HG03139 (cell line): ENCODE measurements at regions not wholly inside any gene's neighbourhood (a gene's known extent, or its start where the extent isn't known, plus 50 kb on each side); places are given as distances from the start of the nearest gene placed in this dataset.

Experiments used
- ATAC-seq: cut with Tn5 transposase; IDR thresholded peaks from one replicate; pipeline ENCODE4 v1.9.1; 2021; ENCODE audit not compliant: unreplicated experiment

- ATAC-seq = no peak
These were observed 555.3 kb upstream of the FTMT start for GRCh38 chr5:121296356-121296755.

GRCh38 chr5:121299153-121299552 is 552.5 kb upstream of the FTMT start:
- no peak for ATAC-seq

GRCh38 chr5:121304838-121305237 is 546.8 kb upstream of the FTMT start:
- ATAC-seq = no peak

GRCh38 chr5:121313886-121314285 is 537.8 kb upstream of the FTMT start:
- ATAC-seq = no peak

- ATAC-seq = no peak
These were observed 535.9 kb upstream of the FTMT start for GRCh38 chr5:121315786-121316185.

- no peak for ATAC-seq
These were observed 532.4 kb upstream of the FTMT start for GRCh38 chr5:121319292-121319691.

GRCh38 chr5:121325930-121326329 is 525.8 kb upstream of the FTMT start:
- no peak for ATAC-seq

GRCh38 chr5:121350181-121350930 is 501.3 kb upstream of the FTMT start:
- ATAC-seq = no peak

GRCh38 chr5:121366515-121366914 is 485.2 kb upstream of the FTMT start:
- no peak for ATAC-seq

GRCh38 chr5:121373371-121373770 is 478.3 kb upstream of the FTMT start:
- ATAC-seq = no peak

- no peak for ATAC-seq
These were observed 474.2 kb upstream of the FTMT start for GRCh38 chr5:121377461-121377860.

GRCh38 chr5:121378046-121378445 is 473.6 kb upstream of the FTMT start:
- ATAC-seq = no peak

- no peak for ATAC-seq
These were observed 472.9 kb upstream of the FTMT start for GRCh38 chr5:121378559-121379359.

GRCh38 chr5:121380066-121380465 is 471.6 kb upstream of the FTMT start:
- ATAC-seq = no peak

GRCh38 chr5:121384359-121384758 is 467.3 kb upstream of the FTMT start:
- no peak for ATAC-seq

- no peak for ATAC-seq
These were observed 465.3 kb upstream of the FTMT start for GRCh38 chr5:121386334-121386733.

GRCh38 chr5:121396716-121397115 is 455.0 kb upstream of the FTMT start:
- ATAC-seq = no peak

- ATAC-seq = no peak
These were observed 451.8 kb upstream of the FTMT start for GRCh38 chr5:121399879-121400278.

- no peak for ATAC-seq
These were observed 442.9 kb upstream of the FTMT start for GRCh38 chr5:121408778-121409177.

- ATAC-seq = no peak
These were observed 436.4 kb upstream of the FTMT start for GRCh38 chr5:121415270-121415669.

GRCh38 chr5:121421646-121422045 is 430.0 kb upstream of the FTMT start:
- no peak for ATAC-seq

- no peak for ATAC-seq
These were observed 426.7 kb upstream of the FTMT start for GRCh38 chr5:121424976-121425375.
